ENCODE measurements at regions not wholly inside any gene's neighbourhood (a gene's known extent, or its start where the extent isn't known, plus 50 kb on each side); places are given as distances from the start of the nearest gene placed in this dataset.

GRCh38 chr10:70954381-70955176 lies 66.2 kb upstream of the PCBD1 start:
- ChIA-PET CTCF (interaction anchor here (1.9 kb wide), 1 partner anchor 30 kb away, joined by 4 read pairs; no protein-coding TSS in a partner anchor), POLR2A (no interaction called here)
- TF ChIP-seq ZNF664 (tag by site-specific recombination; IDR thresholded peaks at IDR 0.05) (0 out of 2 replicates have a peak, but pooled peaks have one; percentile 14), ZBTB48 (tag by site-specific recombination; IDR thresholded peaks at IDR 0.05) (no peak), BCL6B (tag by site-specific recombination; IDR thresholded peaks at IDR 0.05) (no peak)
- no peaks in the 10 kb centered on the region for H3K9me3 ChIP-seq (ENCODE audit: control insufficient read depth, insufficient read depth, low read depth, low read length)
- no peak overlapping the region for H3K4me3 ChIP-seq (ENCODE audit: low read depth, low read length)
- no peak overlapping the region for H3K27ac ChIP-seq (ENCODE audit: extremely low read depth, low read depth, low read length)
- H3K4me1 ChIP-seq (ENCODE audit: control insufficient read depth, insufficient read depth, low read length), result no peaks in the 10 kb centered on the region
- H3K36me3 ChIP-seq (ENCODE audit: control insufficient read depth in 2 of 2, insufficient read depth in 1 of 2, low read length in 2 of 2), result no peaks in the 10 kb centered on the region

GRCh38 chr10:70956029-70956759 lies 67.8 kb upstream of the PCBD1 start:
- Histone ChIP-seq H3K9me3 (ENCODE audit: control insufficient read depth, insufficient read depth, low read depth, low read length) (no peaks in the 10 kb centered on the region), H3K4me1 (ENCODE audit: control insufficient read depth, insufficient read depth, low read length) (no peaks in the 10 kb centered on the region), H3K36me3 (ENCODE audit: control insufficient read depth in 2 of 2, insufficient read depth in 1 of 2, low read length in 2 of 2) (no peaks in the 10 kb centered on the region), H3K27ac (ENCODE audit: extremely low read depth, low read depth, low read length) (no peak overlapping the region), H3K4me3 (ENCODE audit: low read depth, low read length) (no peak overlapping the region)
- peak; percentile 68 for TF ChIP-seq CTCF (tag by site-specific recombination; IDR thresholded peaks at IDR 0.05)
- TF ChIP-seq ZNF623 (tag by site-specific recombination; IDR thresholded peaks at IDR 0.05), result no peak
- CTCF ChIA-PET, result interaction anchor here (0.6 to 0.7 kb wide), 2 partner anchors 1512 to 1548 kb away, joined by 3 to 4 read pairs; no protein-coding TSS in a partner anchor
- POLR2A ChIA-PET, result no interaction called here

- ChIA-PET CTCF (no interaction called here), POLR2A (no interaction called here)
- H3K4me1 ChIP-seq (ENCODE audit: control insufficient read depth, insufficient read depth, low read length), result no peaks in the 10 kb centered on the region
- H3K4me3 ChIP-seq (ENCODE audit: low read depth, low read length), result no peak overlapping the region
- TF ChIP-seq REPIN1 (tag by site-specific recombination; IDR thresholded peaks at IDR 0.05; ENCODE audit: low read depth) (no peak), ZNF184 (tag by site-specific recombination; IDR thresholded peaks at IDR 0.05) (no peak), ZEB2 (tag by site-specific recombination; IDR thresholded peaks at IDR 0.05) (no peak), ZNF561 (tag by site-specific recombination; IDR thresholded peaks at IDR 0.05; ENCODE audit: borderline replicate concordance) (no peak), ZBTB10 (tag by site-specific recombination; IDR thresholded peaks at IDR 0.05) (no peak), ZBTB48 (tag by site-specific recombination; IDR thresholded peaks at IDR 0.05) (no peak), ZNF292 (tag by site-specific recombination; IDR thresholded peaks at IDR 0.05; ENCODE audit: borderline replicate concordance, low read depth) (no peak), HIC1 (tag by site-specific recombination; IDR thresholded peaks at IDR 0.05) (no peak), ZNF510 (tag by site-specific recombination; IDR thresholded peaks at IDR 0.05; ENCODE audit: insufficient replicate concordance) (no peak), ZNF146 (tag by site-specific recombination; IDR thresholded peaks at IDR 0.05) (no peak), ZNF768 (tag by site-specific recombination; IDR thresholded peaks at IDR 0.05) (no peak), ZNF2 (tag by site-specific recombination; IDR thresholded peaks at IDR 0.05) (no peak), KLF10 (tag by site-specific recombination; IDR thresholded peaks at IDR 0.05) (no peak)
- no peaks in the 10 kb centered on the region for H3K9me3 ChIP-seq (ENCODE audit: control insufficient read depth, insufficient read depth, low read depth, low read length)
- H3K36me3 ChIP-seq (ENCODE audit: control insufficient read depth in 2 of 2, insufficient read depth in 1 of 2, low read length in 2 of 2), result no peaks in the 10 kb centered on the region
- H3K27ac ChIP-seq (ENCODE audit: extremely low read depth, low read depth, low read length), result no peak overlapping the region
These were observed 70.0 kb upstream of the PCBD1 start for GRCh38 chr10:70958396-70958795.

Data from HEK293 (cell line).